Type B pancreatic cell (in vitro differentiated cells): ENCODE measurements at regions not wholly inside any gene's neighbourhood (a gene's known extent, or its start where the extent isn't known, plus 50 kb on each side); places are given as distances from the start of the nearest gene placed in this dataset.
"Not testable (repeated sequence)": the region's sequence is repeated elsewhere in the genome, so short reads cannot be mapped to it uniquely, and the experiment has no call there.

Experiments
- DNase-seq: peaks from one replicate; pipeline ENCODE4 v3.0.0; 2021; ENCODE audit warnings: mixed read lengths; ENCODE audit not compliant: unreplicated experiment; ENCODE audit errors: extremely low spot score
- H3K27ac Mint-ChIP-seq: 2 replicates; pipeline ENCODE4 v1.8.0; 2021; ENCODE audit warnings: mild to moderate bottlenecking, mixed read lengths
- H3K27me3 Mint-ChIP-seq: 2 replicates; pipeline ENCODE4 v1.8.0; 2021; ENCODE audit warnings: mixed read lengths
- H3K36me3 Mint-ChIP-seq: 2 replicates; pipeline ENCODE4 v1.8.0; 2021; ENCODE audit warnings: mixed read lengths
- H3K4me1 Mint-ChIP-seq: one replicate; pipeline ENCODE4 v1.8.0; 2021; ENCODE audit warnings: mixed read lengths; ENCODE audit not compliant: unreplicated experiment
- H3K4me3 Mint-ChIP-seq: 2 replicates; pipeline ENCODE4 v1.8.0; 2021; ENCODE audit warnings: mild to moderate bottlenecking, mixed read lengths
- H3K9me3 Mint-ChIP-seq: 2 replicates; pipeline ENCODE4 v1.8.0; 2021; ENCODE audit warnings: mixed read lengths
- CTCF ChIP-seq: fragments of 200-600 bp; sonication (generic); conservative IDR thresholded peaks from 2 replicates; pipeline ENCODE4 v1.5.0; 2021; ENCODE audit warnings: antibody characterized with exemption, mild to moderate bottlenecking

GRCh38 chr13:63249411-63250187 lies 1834.0 kb upstream of the PCDH20 start:
- no peaks in the 10 kb centered on the region for H3K27me3 Mint-ChIP-seq
- no peak overlapping the region for H3K27ac Mint-ChIP-seq
- H3K9me3 Mint-ChIP-seq, result no peaks in the 10 kb centered on the region
- H3K4me3 Mint-ChIP-seq, result no peak overlapping the region
- no peak for DNase-seq
- H3K4me1 Mint-ChIP-seq, result no peaks in the 10 kb centered on the region
- TF ChIP-seq CTCF, result no peak
- no peaks in the 10 kb centered on the region for H3K36me3 Mint-ChIP-seq

- not testable (repeated sequence) for H3K27ac Mint-ChIP-seq, H3K9me3 Mint-ChIP-seq, H3K36me3 Mint-ChIP-seq, DNase-seq, H3K4me3 Mint-ChIP-seq, H3K27me3 Mint-ChIP-seq, H3K4me1 Mint-ChIP-seq
Observed at GRCh38 chr13:63236667-63237396, 1821.2 kb upstream of the PCDH20 start.

GRCh38 chr13:63218596-63218995 lies 1802.9 kb upstream of the PCDH20 start:
- H3K36me3 Mint-ChIP-seq, DNase-seq, H3K27ac Mint-ChIP-seq, H3K4me3 Mint-ChIP-seq, H3K9me3 Mint-ChIP-seq, H3K27me3 Mint-ChIP-seq, H3K4me1 Mint-ChIP-seq: not testable (repeated sequence)

GRCh38 chr13:63209330-63210017 lies 1793.8 kb upstream of the PCDH20 start:
- no peaks in the 10 kb centered on the region for H3K4me1 Mint-ChIP-seq
- H3K9me3 Mint-ChIP-seq, result no peaks in the 10 kb centered on the region
- H3K4me3 Mint-ChIP-seq, result no peak overlapping the region
- H3K27ac Mint-ChIP-seq, result no peak overlapping the region
- no peaks in the 10 kb centered on the region for H3K27me3 Mint-ChIP-seq
- H3K36me3 Mint-ChIP-seq, result no peaks in the 10 kb centered on the region
- no peak for DNase-seq
- TF ChIP-seq CTCF, result no peak

GRCh38 chr13:63208826-63209225 lies 1793.2 kb upstream of the PCDH20 start:
- Mint-ChIP-seq H3K27ac (no peak overlapping the region), H3K4me1 (no peaks in the 10 kb centered on the region), H3K27me3 (no peaks in the 10 kb centered on the region), H3K9me3 (no peaks in the 10 kb centered on the region), H3K4me3 (no peak overlapping the region), H3K36me3 (no peaks in the 10 kb centered on the region)
- DNase-seq, result no peak
- TF ChIP-seq CTCF, result no peak

- no peak overlapping the region for H3K27ac Mint-ChIP-seq
- no peaks in the 10 kb centered on the region for H3K4me1 Mint-ChIP-seq
Observed at GRCh38 chr13:63206461-63206860, 1790.8 kb upstream of the PCDH20 start.

More at GRCh38 chr13:63206461-63206860, 1790.8 kb upstream of the PCDH20 start:
- no peak for TF ChIP-seq CTCF
- H3K4me3 Mint-ChIP-seq, result no peak overlapping the region
- H3K9me3 Mint-ChIP-seq, result no peaks in the 10 kb centered on the region
- H3K27me3 Mint-ChIP-seq, result no peaks in the 10 kb centered on the region
- no peak for DNase-seq
- H3K36me3 Mint-ChIP-seq, result no peaks in the 10 kb centered on the region
